Hepatocyte (in vitro differentiated cells): ENCODE measurements at regions not wholly inside any gene's neighbourhood (a gene's known extent, or its start where the extent isn't known, plus 50 kb on each side); places are given as distances from the start of the nearest gene placed in this dataset.

Source experiments
- CTCF ChIP-seq: fragments of 200-600 bp; sonication (generic); IDR thresholded peaks from 2 replicates; pipeline ENCODE4 v1.5.1; 2016; ENCODE audit warnings: antibody characterized with exemption, mild to moderate bottlenecking; ENCODE audit not compliant: poor library complexity
- EZH2phosphoT487 ChIP-seq: fragments of 200-600 bp; sonication (generic); IDR thresholded peaks from one replicate; pipeline ENCODE4 v1.6.1; 2018; ENCODE audit warnings: antibody characterized with exemption, mild to moderate bottlenecking, low read depth, moderate library complexity; ENCODE audit not compliant: unreplicated experiment, severe bottlenecking

- TF ChIP-seq CTCF: no peak
- no peak for TF ChIP-seq EZH2phosphoT487
Observed at GRCh38 chr12:68094645-68095395, 64.7 kb downstream of the IFNG start.
